Prostate gland (tissue), 2 donors: ENCODE measurements at regions not wholly inside any gene's neighbourhood (a gene's known extent, or its start where the extent isn't known, plus 50 kb on each side); places are given as distances from the start of the nearest gene placed in this dataset.

Source experiments
- DNase-seq: peaks from one replicate; pipeline ENCODE4 v3.0.0-alpha.2; 2019; ENCODE audit warnings: low spot score
- H3K27ac ChIP-seq, 2 donors: fragments of 200-600 bp; sonication (generic); 2 replicates each; pipeline ENCODE4 v1.5.1; 2017 to 2019
- H3K27me3 ChIP-seq: fragments of 200-600 bp; sonication (generic); replicated peaks from 2 replicates; pipeline ENCODE4 v1.5.1; 2019; ENCODE audit not compliant: insufficient read depth
- H3K36me3 ChIP-seq, 2 donors: fragments of 200-600 bp; sonication (generic); 1 replicate in 1 of 2; 2 replicates in 1 of 2; pipeline versions ENCODE4 v1.5.1 to v1.8.1; 2017 to 2019
- H3K4me1 ChIP-seq: fragments of 200-600 bp; sonication (generic); replicated peaks from 2 replicates; pipeline ENCODE4 v1.5.1; 2019
- H3K4me3 ChIP-seq, 2 donors: fragments of 200-600 bp; sonication (generic); 2 replicates each; pipeline ENCODE4 v1.5.1; 2017 to 2019
- H3K9me3 ChIP-seq: fragments of 200-600 bp; sonication (generic); 2 replicates; pipeline ENCODE4 v1.5.1; 2017
- CTCF ChIP-seq, 4 experiments: fragments of 200-600 bp in 2 of 4; fragments of 450-650 bp in 2 of 4; sonication (generic) in 2 of 4; IDR thresholded peaks; 1 replicate in 3 of 4; 2 replicates in 1 of 4; pipeline ENCODE4 v1.5.1; 2016 to 2019; ENCODE audit warnings: antibody characterized with exemption in 4 of 4, mild to moderate bottlenecking in 2 of 4, moderate library complexity in 2 of 4
- POLR2A ChIP-seq: fragments of 450-650 bp; IDR thresholded peaks from one replicate; pipeline ENCODE4 v1.6.1; 2016; ENCODE audit warnings: antibody characterized with exemption, mild to moderate bottlenecking
- POLR2AphosphoS5 ChIP-seq: sonication (generic); formaldehyde crosslinking; IDR thresholded peaks from one replicate; pipeline ENCODE4 v1.6.1; 2017; ENCODE audit warnings: antibody characterized with exemption
- WGBS: methylation state at CpG from one replicate; pipeline ENCODE4 v1.1.5; 2018; 5-methylcytosine and 5-hydroxymethylcytosine counted together
- intact Hi-C: fragments of 100-400 bp; cut with DNase I; formaldehyde crosslinking; loops from one replicate; pipeline ENCODE4 v1.14.2; 2022

GRCh38 chr20:8986631-8987030, 82.3 kb upstream of the PLCB4 start:
- intact Hi-C loops = no loop called here
- no peaks in the 10 kb centered on the region for H3K36me3 ChIP-seq
- H3K4me3 ChIP-seq = no peak overlapping the region
- H3K27ac ChIP-seq = no peak overlapping the region
- no peak for DNase-seq
- H3K27me3 ChIP-seq = no peaks in the 10 kb centered on the region
- 94% methylated on average over 2 of the region's 2 CpGs for WGBS
- no peaks in the 10 kb centered on the region for H3K9me3 ChIP-seq
- TF ChIP-seq POLR2A (no peak), POLR2AphosphoS5 (no peak), CTCF (IDR thresholded peaks at IDR 0.05) (no peak)
- H3K4me1 ChIP-seq = no peaks in the 10 kb centered on the region

GRCh38 chr20:8990770-8991169, 78.1 kb upstream of the PLCB4 start:
- no peak overlapping the region for H3K4me3 ChIP-seq
- H3K9me3 ChIP-seq = no peaks in the 10 kb centered on the region
- intact Hi-C loops = no loop called here
- H3K36me3 ChIP-seq = no peaks in the 10 kb centered on the region
- H3K27ac ChIP-seq = no peak overlapping the region
- H3K27me3 ChIP-seq = no peaks in the 10 kb centered on the region
- DNase-seq = no peak
- H3K4me1 ChIP-seq = no peaks in the 10 kb centered on the region
- no peak for TF ChIP-seq POLR2A
- no peak for TF ChIP-seq CTCF (IDR thresholded peaks at IDR 0.05)
- TF ChIP-seq POLR2AphosphoS5 = no peak

- Histone ChIP-seq H3K4me1 (no peaks in the 10 kb centered on the region), H3K27me3 (no peaks in the 10 kb centered on the region), H3K36me3 (no peaks in the 10 kb centered on the region), H3K27ac (no peak overlapping the region), H3K4me3 (no peak overlapping the region), H3K9me3 (no peaks in the 10 kb centered on the region)
- no peak for DNase-seq
- intact Hi-C loops = no loop called here
- TF ChIP-seq POLR2A = no peak
- 78% methylated on average over 4 of the region's 4 CpGs for WGBS
Observed at GRCh38 chr20:8994045-8994444, 74.8 kb upstream of the PLCB4 start.

GRCh38 chr20:8995761-8996160, 73.1 kb upstream of the PLCB4 start:
- WGBS = 78% methylated on average over 3 of the region's 3 CpGs
- H3K36me3 ChIP-seq = no peaks in the 10 kb centered on the region
- no peaks in the 10 kb centered on the region for H3K4me1 ChIP-seq
- no peaks in the 10 kb centered on the region for H3K27me3 ChIP-seq
- intact Hi-C loops = no loop called here
- no peak for TF ChIP-seq POLR2A
- no peak for TF ChIP-seq POLR2AphosphoS5
- no peak for TF ChIP-seq CTCF (IDR thresholded peaks at IDR 0.05)
- DNase-seq = no peak
- no peaks in the 10 kb centered on the region for H3K9me3 ChIP-seq
- H3K4me3 ChIP-seq = no peak overlapping the region
- no peak overlapping the region for H3K27ac ChIP-seq

- Histone ChIP-seq H3K27me3 (no peaks in the 10 kb centered on the region), H3K27ac (no peak overlapping the region), H3K4me3 (no peak overlapping the region), H3K36me3 (no peaks in the 10 kb centered on the region), H3K4me1 (no peaks in the 10 kb centered on the region), H3K9me3 (no peaks in the 10 kb centered on the region)
- 66% methylated on average over 2 of the region's 2 CpGs for WGBS
- intact Hi-C loops = no loop called here
- TF ChIP-seq POLR2A (no peak), POLR2AphosphoS5 (no peak), CTCF (IDR thresholded peaks at IDR 0.05) (no peak)
- no peak for DNase-seq
Observed at GRCh38 chr20:8996817-8997512, 71.9 kb upstream of the PLCB4 start.
